ENCODE measurements at regions not wholly inside any gene's neighbourhood (a gene's known extent, or its start where the extent isn't known, plus 50 kb on each side); places are given as distances from the start of the nearest gene placed in this dataset.
A peak's percentile ranks its signal among the peaks of the same experiment; 100 is the strongest.
"Not testable (repeated sequence)": the region's sequence is repeated elsewhere in the genome, so short reads cannot be mapped to it uniquely, and the experiment has no call there.

DNA sequence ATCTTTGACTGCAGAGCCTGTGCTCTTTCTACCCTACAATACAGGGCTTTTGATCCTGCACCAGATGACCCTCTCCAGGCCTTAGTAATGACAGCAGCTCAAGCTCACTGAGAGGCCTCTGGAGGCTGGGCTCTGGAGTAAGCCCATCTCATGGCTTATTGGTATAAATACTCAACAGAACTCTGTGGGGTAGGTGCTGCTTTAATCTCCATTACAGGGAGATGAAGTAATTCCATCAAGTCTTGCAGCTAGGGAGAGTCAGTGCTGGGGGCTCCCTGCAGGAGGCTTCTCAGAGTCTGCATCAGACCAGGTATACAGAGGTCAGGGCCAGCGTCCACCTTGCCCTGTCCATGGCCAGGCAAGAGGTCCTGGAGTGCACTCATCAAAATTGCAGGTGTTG, 89.2 kb upstream of the SLC6A11 start:
- H3K27me3 ChIP-seq (ENCODE audit: insufficient read depth, low read length, poor library complexity), result no peaks in the 10 kb centered on the region
- no peak overlapping the region for H3K4me3 ChIP-seq (ENCODE audit: low read length)
- no CpG with 5 or more reads among the region's 1 CpG for WGBS (ENCODE audit: extremely low coverage, insufficient coverage, low lambda C conversion rate)
- no peak overlapping the region for H3K23ac ChIP-seq (ENCODE audit: low read length)
- no peak overlapping the region for H3K18ac ChIP-seq (ENCODE audit: low read length)
- peaks cover 4% of the 10 kb centered on the region for H3K4me1 ChIP-seq (ENCODE audit: control insufficient read depth, low read depth, low read length)
- no peaks in the 10 kb centered on the region for H3K36me3 ChIP-seq (ENCODE audit: control insufficient read depth, insufficient read depth, low read length)
- H3K27ac ChIP-seq (ENCODE audit: low read depth, low read length), result no peak overlapping the region
- no peak for DNase-seq
- H2BK15ac ChIP-seq (replicated peaks; ENCODE audit: low read depth), result no peak overlapping the region
- no peak overlapping the region for H4K8ac ChIP-seq (ENCODE audit: low read depth, low read length)
- H3K56ac ChIP-seq (ENCODE audit: low read length), result no peak overlapping the region
- H3K4ac ChIP-seq (ENCODE audit: low read depth, low read length), result no peak overlapping the region
- H2AK5ac ChIP-seq (ENCODE audit: low read length), result no peak overlapping the region
- H2BK5ac ChIP-seq (ENCODE audit: low read length), result no peak overlapping the region
- no peaks in the 10 kb centered on the region for H3K79me2 ChIP-seq (ENCODE audit: control insufficient read depth, insufficient read depth, low read length)
- H3K9ac ChIP-seq (ENCODE audit: low read length), result no peak overlapping the region
- no peaks in the 10 kb centered on the region for H3K79me1 ChIP-seq (ENCODE audit: low read length)
- H3K4me2 ChIP-seq (ENCODE audit: low read length), result no peak overlapping the region
- H4K5ac ChIP-seq (ENCODE audit: low read length), result no peak overlapping the region
- no peak overlapping the region for H2BK120ac ChIP-seq (ENCODE audit: low read depth, low read length)

DNA sequence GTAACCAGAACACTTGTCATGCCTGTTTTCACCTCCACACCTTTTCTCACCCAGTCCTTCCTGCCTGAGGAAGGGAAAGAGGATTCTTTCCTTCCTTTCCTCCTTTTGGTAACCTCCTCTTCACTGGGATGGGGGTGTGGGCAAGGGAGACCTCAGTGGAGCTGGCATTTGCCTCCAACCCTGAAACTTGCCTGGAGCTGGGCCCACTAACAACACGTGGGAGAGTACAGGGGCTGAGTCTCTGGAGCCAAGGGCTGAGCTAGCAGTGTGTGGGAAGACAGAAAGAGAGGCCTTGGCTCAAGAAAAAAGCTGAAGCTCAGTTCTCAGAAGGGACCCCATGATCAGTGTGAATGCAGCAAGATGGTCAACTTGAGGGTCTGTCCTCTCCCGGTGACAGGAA, 86.6 kb upstream of the SLC6A11 start:
- no peaks in the 10 kb centered on the region for H3K36me3 ChIP-seq (ENCODE audit: control insufficient read depth, insufficient read depth, low read length)
- WGBS (ENCODE audit: extremely low coverage, insufficient coverage, low lambda C conversion rate), result no CpG with 5 or more reads among the region's 2 CpGs
- H3K23ac ChIP-seq (ENCODE audit: low read length), result no peak overlapping the region
- no peak overlapping the region for H2AK5ac ChIP-seq (ENCODE audit: low read length)
- no peak overlapping the region for H3K4me2 ChIP-seq (ENCODE audit: low read length)
- no peak overlapping the region for H3K4ac ChIP-seq (ENCODE audit: low read depth, low read length)
- no peak for DNase-seq
- H2BK120ac ChIP-seq (ENCODE audit: low read depth, low read length), result no peak overlapping the region
- peak overlapping the region; percentile 67 for H3K27ac ChIP-seq (ENCODE audit: low read depth, low read length)
- H3K4me1 ChIP-seq (ENCODE audit: control insufficient read depth, low read depth, low read length), result peaks cover 4% of the 10 kb centered on the region
- H3K18ac ChIP-seq (ENCODE audit: low read length), result no peak overlapping the region
- H3K4me3 ChIP-seq (ENCODE audit: low read length), result no peak overlapping the region
- no peaks in the 10 kb centered on the region for H3K79me2 ChIP-seq (ENCODE audit: control insufficient read depth, insufficient read depth, low read length)
- no peak overlapping the region for H4K8ac ChIP-seq (ENCODE audit: low read depth, low read length)
- no peak overlapping the region for H4K5ac ChIP-seq (ENCODE audit: low read length)
- H2BK15ac ChIP-seq (replicated peaks; ENCODE audit: low read depth), result no peak overlapping the region
- H3K9ac ChIP-seq (ENCODE audit: low read length), result no peak overlapping the region
- H3K79me1 ChIP-seq (ENCODE audit: low read length), result no peaks in the 10 kb centered on the region
- H2BK5ac ChIP-seq (ENCODE audit: low read length), result peak overlapping the region; percentile 73
- no peaks in the 10 kb centered on the region for H3K27me3 ChIP-seq (ENCODE audit: insufficient read depth, low read length, poor library complexity)
- no peak overlapping the region for H3K56ac ChIP-seq (ENCODE audit: low read length)

DNA sequence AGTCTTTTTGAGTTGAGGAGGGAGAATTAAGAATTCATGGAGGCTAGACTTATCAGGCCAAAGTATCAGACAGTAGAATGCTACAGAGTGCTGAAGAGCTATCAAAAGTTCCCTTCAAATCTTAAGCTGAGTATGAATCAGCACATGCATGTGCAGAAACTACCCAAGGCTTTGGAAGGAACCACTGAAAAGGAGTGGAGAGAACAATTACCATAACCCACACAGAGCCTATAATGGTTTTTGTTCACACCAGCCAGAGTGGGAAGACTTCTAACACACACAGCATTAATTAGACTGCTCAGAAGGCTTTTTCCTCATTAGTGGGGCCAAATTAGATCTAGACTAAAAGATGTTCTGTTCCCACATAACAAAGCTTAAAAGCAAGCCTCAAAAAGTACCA, 83.7 kb upstream of the SLC6A11 start:
- Histone ChIP-seq H4K5ac (ENCODE audit: low read length) (no peak overlapping the region), H3K27me3 (ENCODE audit: insufficient read depth, low read length, poor library complexity) (no peaks in the 10 kb centered on the region), H3K27ac (ENCODE audit: low read depth, low read length) (no peak overlapping the region), H3K4ac (ENCODE audit: low read depth, low read length) (no peak overlapping the region), H2AK5ac (ENCODE audit: low read length) (no peak overlapping the region), H3K79me2 (ENCODE audit: control insufficient read depth, insufficient read depth, low read length) (no peaks in the 10 kb centered on the region), H3K4me3 (ENCODE audit: low read length) (no peak overlapping the region), H3K23ac (ENCODE audit: low read length) (no peak overlapping the region), H2BK120ac (ENCODE audit: low read depth, low read length) (no peak overlapping the region), H2BK5ac (ENCODE audit: low read length) (no peak overlapping the region), H3K4me1 (ENCODE audit: control insufficient read depth, low read depth, low read length) (peaks cover 4% of the 10 kb centered on the region), H2BK15ac (replicated peaks; ENCODE audit: low read depth) (no peak overlapping the region), H3K56ac (ENCODE audit: low read length) (no peak overlapping the region), H3K36me3 (ENCODE audit: control insufficient read depth, insufficient read depth, low read length) (no peaks in the 10 kb centered on the region), H3K18ac (ENCODE audit: low read length) (no peak overlapping the region), H3K79me1 (ENCODE audit: low read length) (no peaks in the 10 kb centered on the region), H3K9ac (ENCODE audit: low read length) (no peak overlapping the region), H3K4me2 (ENCODE audit: low read length) (no peak overlapping the region), H4K8ac (ENCODE audit: low read depth, low read length) (no peak overlapping the region)
- DNase-seq, result no peak

DNA sequence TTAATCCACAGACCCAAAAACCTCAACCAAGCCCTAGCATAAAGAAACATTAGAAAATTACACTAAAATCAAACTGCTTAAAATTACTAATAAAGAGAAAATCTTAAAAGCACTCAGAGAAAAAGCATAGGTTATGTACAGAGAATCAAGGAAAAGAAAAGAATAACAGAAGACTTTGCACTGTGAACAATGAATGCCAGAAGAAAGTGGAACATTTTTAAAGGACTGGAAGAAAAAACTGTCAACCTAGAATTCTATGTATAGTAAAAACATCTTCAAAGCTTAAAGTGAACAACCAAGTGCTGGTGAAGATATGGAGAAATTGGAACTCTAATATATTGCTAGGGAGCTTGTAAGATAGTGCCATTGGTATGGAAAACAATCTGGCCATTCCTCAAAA, 82.7 kb upstream of the SLC6A11 start:
- Histone ChIP-seq H3K36me3 (ENCODE audit: control insufficient read depth, insufficient read depth, low read length) (no peaks in the 10 kb centered on the region), H3K4me1 (ENCODE audit: control insufficient read depth, low read depth, low read length) (peaks cover 4% of the 10 kb centered on the region), H3K4ac (ENCODE audit: low read depth, low read length) (no peak overlapping the region), H3K27ac (ENCODE audit: low read depth, low read length) (no peak overlapping the region), H4K5ac (ENCODE audit: low read length) (no peak overlapping the region), H3K79me1 (ENCODE audit: low read length) (no peaks in the 10 kb centered on the region), H2BK5ac (ENCODE audit: low read length) (no peak overlapping the region), H3K4me3 (ENCODE audit: low read length) (no peak overlapping the region), H3K56ac (ENCODE audit: low read length) (no peak overlapping the region), H3K27me3 (ENCODE audit: insufficient read depth, low read length, poor library complexity) (no peaks in the 10 kb centered on the region), H2AK5ac (ENCODE audit: low read length) (no peak overlapping the region), H2BK120ac (ENCODE audit: low read depth, low read length) (no peak overlapping the region), H3K18ac (ENCODE audit: low read length) (no peak overlapping the region), H3K23ac (ENCODE audit: low read length) (no peak overlapping the region), H3K4me2 (ENCODE audit: low read length) (no peak overlapping the region), H3K79me2 (ENCODE audit: control insufficient read depth, insufficient read depth, low read length) (no peaks in the 10 kb centered on the region), H3K9ac (ENCODE audit: low read length) (no peak overlapping the region), H4K8ac (ENCODE audit: low read depth, low read length) (no peak overlapping the region), H2BK15ac (replicated peaks; ENCODE audit: low read depth) (no peak overlapping the region)
- no peak for DNase-seq

DNA sequence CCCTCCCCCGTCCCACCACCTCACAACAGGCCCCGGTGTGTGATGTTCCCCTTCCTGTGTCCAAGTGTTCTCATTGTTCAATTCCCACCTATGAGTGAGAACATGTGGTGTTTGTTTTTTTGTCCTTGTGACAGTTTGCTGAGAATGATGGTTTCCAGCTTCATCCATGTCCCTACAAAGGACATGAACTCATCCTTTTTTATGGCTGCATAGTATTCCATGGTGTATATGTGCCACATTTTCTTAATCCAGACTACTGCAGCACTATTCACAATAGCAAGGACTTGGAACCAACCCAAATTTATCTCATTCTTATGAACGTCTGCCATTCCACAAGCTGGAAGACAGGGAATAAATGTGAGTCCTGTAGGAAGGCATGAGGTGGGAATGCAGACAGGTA, 79.6 kb upstream of the SLC6A11 start:
- H3K56ac ChIP-seq (ENCODE audit: low read length); H2BK120ac ChIP-seq (ENCODE audit: low read depth, low read length); H3K79me2 ChIP-seq (ENCODE audit: control insufficient read depth, insufficient read depth, low read length); H4K5ac ChIP-seq (ENCODE audit: low read length); H4K8ac ChIP-seq (ENCODE audit: low read depth, low read length); H2BK5ac ChIP-seq (ENCODE audit: low read length); H3K9ac ChIP-seq (ENCODE audit: low read length); H3K4me3 ChIP-seq (ENCODE audit: low read length); H3K27ac ChIP-seq (ENCODE audit: low read depth, low read length); H3K23ac ChIP-seq (ENCODE audit: low read length); DNase-seq; H3K27me3 ChIP-seq (ENCODE audit: insufficient read depth, low read length, poor library complexity); H3K4me2 ChIP-seq (ENCODE audit: low read length); H3K79me1 ChIP-seq (ENCODE audit: low read length); H3K36me3 ChIP-seq (ENCODE audit: control insufficient read depth, insufficient read depth, low read length); H2AK5ac ChIP-seq (ENCODE audit: low read length); H3K4ac ChIP-seq (ENCODE audit: low read depth, low read length); H3K18ac ChIP-seq (ENCODE audit: low read length); H3K4me1 ChIP-seq (ENCODE audit: control insufficient read depth, low read depth, low read length); H2BK15ac ChIP-seq (replicated peaks; ENCODE audit: low read depth): not testable (repeated sequence)
- WGBS (ENCODE audit: extremely low coverage, insufficient coverage, low lambda C conversion rate), result no CpG with 5 or more reads among the region's 3 CpGs

DNA sequence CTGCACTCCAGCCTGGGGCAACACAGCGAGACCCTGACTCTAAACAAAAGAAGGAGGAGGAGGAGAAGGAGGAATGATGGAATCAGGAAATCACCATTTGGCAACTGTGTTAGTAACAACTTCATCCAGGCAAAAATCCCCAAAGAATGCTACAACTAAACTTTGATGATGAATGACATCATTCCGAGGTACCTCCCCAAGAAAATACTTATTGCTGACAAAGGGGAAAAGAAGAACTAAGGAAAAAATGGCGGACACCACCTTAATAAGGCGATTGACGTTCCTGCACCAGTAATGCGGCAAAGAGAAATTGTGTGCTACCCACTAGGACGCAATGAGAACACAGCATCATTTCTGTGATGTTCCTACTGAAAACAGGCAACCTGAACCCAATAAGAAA, 78.2 kb upstream of the SLC6A11 start:
- no peak overlapping the region for H3K4me3 ChIP-seq (ENCODE audit: low read length)
- WGBS (ENCODE audit: extremely low coverage, insufficient coverage, low lambda C conversion rate), result no CpG with 5 or more reads among the region's 7 CpGs

More for the DNA sequence above, 78.2 kb upstream of the SLC6A11 start:
- no peaks in the 10 kb centered on the region for H3K79me1 ChIP-seq (ENCODE audit: low read length)
- H3K79me2 ChIP-seq (ENCODE audit: control insufficient read depth, insufficient read depth, low read length), result no peaks in the 10 kb centered on the region
- H3K18ac ChIP-seq (ENCODE audit: low read length), result no peak overlapping the region
- H4K5ac ChIP-seq (ENCODE audit: low read length), result no peak overlapping the region
- no peaks in the 10 kb centered on the region for H3K4me1 ChIP-seq (ENCODE audit: control insufficient read depth, low read depth, low read length)
- DNase-seq, result no peak
- H2BK120ac ChIP-seq (ENCODE audit: low read depth, low read length), result no peak overlapping the region
- no peak overlapping the region for H3K56ac ChIP-seq (ENCODE audit: low read length)
- H2AK5ac ChIP-seq (ENCODE audit: low read length), result no peak overlapping the region
- H3K27ac ChIP-seq (ENCODE audit: low read depth, low read length), result no peak overlapping the region
- H3K4me2 ChIP-seq (ENCODE audit: low read length), result no peak overlapping the region
- H3K23ac ChIP-seq (ENCODE audit: low read length), result no peak overlapping the region
- no peak overlapping the region for H3K9ac ChIP-seq (ENCODE audit: low read length)
- no peak overlapping the region for H4K8ac ChIP-seq (ENCODE audit: low read depth, low read length)
- H3K27me3 ChIP-seq (ENCODE audit: insufficient read depth, low read length, poor library complexity), result no peaks in the 10 kb centered on the region
- no peak overlapping the region for H3K4ac ChIP-seq (ENCODE audit: low read depth, low read length)
- no peak overlapping the region for H2BK5ac ChIP-seq (ENCODE audit: low read length)
- H3K36me3 ChIP-seq (ENCODE audit: control insufficient read depth, insufficient read depth, low read length), result no peaks in the 10 kb centered on the region
- no peak overlapping the region for H2BK15ac ChIP-seq (replicated peaks; ENCODE audit: low read depth)
